ENCODE measurements at regions not wholly inside any gene's neighbourhood (a gene's known extent, or its start where the extent isn't known, plus 50 kb on each side); places are given as distances from the start of the nearest gene placed in this dataset.

DNA sequence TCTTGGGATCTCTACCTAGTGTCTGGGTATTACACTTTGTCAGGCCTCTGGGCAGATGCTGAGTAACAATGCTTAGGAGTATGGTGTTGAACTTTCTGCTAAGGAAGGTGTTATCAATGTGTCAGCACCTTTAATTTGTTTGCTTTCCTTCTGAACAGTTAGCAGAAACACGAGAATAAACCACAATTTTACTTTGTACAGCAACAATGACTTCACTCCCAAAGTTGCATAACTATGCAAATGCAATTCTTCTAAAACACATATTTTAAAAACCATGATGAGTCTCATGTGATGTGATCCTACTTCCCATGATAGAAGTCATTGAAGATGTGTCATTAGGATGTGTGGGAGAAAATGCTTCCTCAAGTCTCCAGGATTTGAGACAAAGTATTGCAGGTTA, 155.0 kb downstream of the POSTN start:
- ATAC-seq (no peak), DNase-seq (no peak)
- Histone ChIP-seq H3K9me3 (ENCODE audit: control insufficient read depth, insufficient read depth, low read length) (peaks cover 6% of the 10 kb centered on the region), H3K4me1 (ENCODE audit: control insufficient read depth, insufficient read depth, low read length) (no peaks in the 10 kb centered on the region), H3K27ac (ENCODE audit: low read length) (no peak overlapping the region), H3K36me3 (ENCODE audit: control insufficient read depth, insufficient read depth, low read length) (no peaks in the 10 kb centered on the region), H3K4me3 (ENCODE audit: low read length) (no peak overlapping the region), H3K27me3 (ENCODE audit: control insufficient read depth, insufficient read depth, low read length) (no peaks in the 10 kb centered on the region)
- intact Hi-C loops (cut with micrococcal nuclease): no loop called here
- TF ChIP-seq, protein P1, sequence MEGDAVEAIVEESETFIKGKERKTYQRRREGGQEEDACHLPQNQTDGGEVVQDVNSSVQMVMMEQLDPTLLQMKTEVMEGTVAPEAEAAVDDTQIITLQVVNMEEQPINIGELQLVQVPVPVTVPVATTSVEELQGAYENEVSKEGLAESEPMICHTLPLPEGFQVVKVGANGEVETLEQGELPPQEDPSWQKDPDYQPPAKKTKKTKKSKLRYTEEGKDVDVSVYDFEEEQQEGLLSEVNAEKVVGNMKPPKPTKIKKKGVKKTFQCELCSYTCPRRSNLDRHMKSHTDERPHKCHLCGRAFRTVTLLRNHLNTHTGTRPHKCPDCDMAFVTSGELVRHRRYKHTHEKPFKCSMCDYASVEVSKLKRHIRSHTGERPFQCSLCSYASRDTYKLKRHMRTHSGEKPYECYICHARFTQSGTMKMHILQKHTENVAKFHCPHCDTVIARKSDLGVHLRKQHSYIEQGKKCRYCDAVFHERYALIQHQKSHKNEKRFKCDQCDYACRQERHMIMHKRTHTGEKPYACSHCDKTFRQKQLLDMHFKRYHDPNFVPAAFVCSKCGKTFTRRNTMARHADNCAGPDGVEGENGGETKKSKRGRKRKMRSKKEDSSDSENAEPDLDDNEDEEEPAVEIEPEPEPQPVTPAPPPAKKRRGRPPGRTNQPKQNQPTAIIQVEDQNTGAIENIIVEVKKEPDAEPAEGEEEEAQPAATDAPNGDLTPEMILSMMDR (IDR thresholded peaks at IDR 0.05): no peak
- Mint-ChIP-seq H3K9me3 (peaks cover 18% of the 10 kb centered on the region in 2 donors), H3K4me1 (no peaks in the 10 kb centered on the region), H3K4me3 (no peak overlapping the region), H3K27ac (no peak overlapping the region), H3K27me3 (ENCODE audit: low read depth in 2 of 2) (no peaks in the 10 kb centered on the region), H3K36me3 (peaks cover 7% of the 10 kb centered on the region)
- WGBS (ENCODE audit: insufficient coverage): 53% methylated on average over 1 of the region's 1 CpG

DNA sequence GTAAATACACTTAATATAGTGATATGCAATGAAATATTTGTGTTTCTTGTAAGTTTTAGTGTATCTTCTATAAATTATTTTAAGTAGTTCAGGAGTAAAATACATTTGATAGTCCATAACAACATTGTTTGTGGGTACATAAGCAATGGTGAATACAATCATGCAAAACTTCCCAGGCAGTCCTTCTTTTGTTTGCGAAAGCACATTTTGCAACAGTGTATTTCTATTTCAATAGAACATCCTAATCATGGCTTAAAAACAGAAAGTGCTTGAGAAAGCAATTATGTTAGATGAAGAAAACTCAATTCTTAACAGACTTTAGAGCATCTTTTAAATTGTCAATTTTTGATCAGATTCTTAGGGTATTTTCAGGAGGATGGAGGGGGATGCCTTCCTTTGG, 155.6 kb downstream of the POSTN start:
- peaks cover 6% of the 10 kb centered on the region for H3K9me3 ChIP-seq (ENCODE audit: control insufficient read depth, insufficient read depth, low read length)
- no peak for ATAC-seq
- peaks cover 18% of the 10 kb centered on the region in 2 donors for H3K9me3 Mint-ChIP-seq

DNA sequence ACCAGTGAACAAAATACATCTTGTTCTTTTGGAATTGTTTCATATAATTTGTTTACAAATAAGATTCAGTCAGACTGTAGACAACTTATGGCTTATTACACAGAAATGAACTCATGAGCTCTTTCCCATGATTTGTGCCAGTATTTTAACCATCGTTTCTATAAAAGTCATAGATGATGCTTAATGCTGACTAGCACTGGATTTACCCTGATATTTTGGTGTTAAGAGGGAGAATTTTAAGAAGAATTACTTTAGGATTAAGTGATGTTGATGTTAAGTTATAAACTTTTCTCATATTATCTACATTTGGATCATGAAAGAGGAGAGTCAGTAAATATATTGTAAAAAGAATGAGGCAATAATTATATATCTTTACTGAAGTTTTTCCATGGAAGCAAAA, 162.7 kb downstream of the POSTN start:
- Histone ChIP-seq H3K9me3 (ENCODE audit: control insufficient read depth, insufficient read depth, low read length) (no peaks in the 10 kb centered on the region), H3K27ac (ENCODE audit: low read length) (no peak overlapping the region), H3K4me1 (ENCODE audit: control insufficient read depth, insufficient read depth, low read length) (no peaks in the 10 kb centered on the region), H3K27me3 (ENCODE audit: control insufficient read depth, insufficient read depth, low read length) (no peaks in the 10 kb centered on the region), H3K4me3 (ENCODE audit: low read length) (no peak overlapping the region), H3K36me3 (ENCODE audit: control insufficient read depth, insufficient read depth, low read length) (no peaks in the 10 kb centered on the region)
- no peaks in the 10 kb centered on the region for H3K36me3 Mint-ChIP-seq
- H3K27ac Mint-ChIP-seq: no peak overlapping the region
- WGBS (ENCODE audit: insufficient coverage): no CpG with 5 or more reads among the region's 1 CpG
- DNase-seq (no peak), ATAC-seq (no peak)
- H3K4me3 Mint-ChIP-seq: no peak overlapping the region
- H3K9me3 Mint-ChIP-seq: peaks cover 6 to 24% of the 10 kb centered on the region in 2 donors
- H3K4me1 Mint-ChIP-seq: no peaks in the 10 kb centered on the region
- TF ChIP-seq, protein P1 (IDR thresholded peaks at IDR 0.05): no peak
- intact Hi-C loops (cut with micrococcal nuclease): no loop called here
- H3K27me3 Mint-ChIP-seq (ENCODE audit: low read depth in 2 of 2): no peaks in the 10 kb centered on the region

More for the DNA sequence above, 155.6 kb downstream of the POSTN start:
- Mint-ChIP-seq H3K27me3 (ENCODE audit: low read depth in 2 of 2) (no peaks in the 10 kb centered on the region), H3K4me1 (no peaks in the 10 kb centered on the region), H3K4me3 (no peak overlapping the region), H3K36me3 (peaks cover 7% of the 10 kb centered on the region), H3K27ac (no peak overlapping the region)
- H3K36me3 ChIP-seq (ENCODE audit: control insufficient read depth, insufficient read depth, low read length): no peaks in the 10 kb centered on the region
- no peak overlapping the region for H3K27ac ChIP-seq (ENCODE audit: low read length)
- intact Hi-C loops (cut with micrococcal nuclease): no loop called here
- DNase-seq: no peak
- TF ChIP-seq, protein P1 (IDR thresholded peaks at IDR 0.05): no peak
- H3K4me3 ChIP-seq (ENCODE audit: low read length): no peak overlapping the region
- H3K27me3 ChIP-seq (ENCODE audit: control insufficient read depth, insufficient read depth, low read length): no peaks in the 10 kb centered on the region
- WGBS (ENCODE audit: insufficient coverage): 100% methylated on average over 1 of the region's 1 CpG
- H3K4me1 ChIP-seq (ENCODE audit: control insufficient read depth, insufficient read depth, low read length): no peaks in the 10 kb centered on the region

DNA sequence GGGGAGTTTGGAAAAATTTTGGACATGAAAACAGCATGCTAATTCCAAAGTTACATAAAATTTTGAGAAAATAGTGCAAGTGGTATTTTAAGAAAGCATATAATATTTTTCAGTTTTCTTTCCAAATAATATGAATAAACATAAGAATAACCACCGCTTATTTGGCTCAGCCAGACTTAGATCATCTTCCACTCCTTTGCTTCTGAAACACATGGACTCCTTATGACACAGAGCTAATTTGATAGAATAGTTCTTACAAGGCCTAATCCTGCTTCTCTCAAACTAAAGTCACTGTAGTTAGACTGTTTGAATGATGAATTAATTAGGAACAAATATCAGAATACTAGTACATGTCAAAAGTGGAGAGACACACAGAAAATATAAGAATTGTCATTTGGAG, 165.5 kb downstream of the POSTN start:
- Histone ChIP-seq H3K36me3 (ENCODE audit: control insufficient read depth, insufficient read depth, low read length) (no peaks in the 10 kb centered on the region), H3K4me1 (ENCODE audit: control insufficient read depth, insufficient read depth, low read length) (no peaks in the 10 kb centered on the region), H3K27me3 (ENCODE audit: control insufficient read depth, insufficient read depth, low read length) (no peaks in the 10 kb centered on the region), H3K9me3 (ENCODE audit: control insufficient read depth, insufficient read depth, low read length) (peaks cover 2% of the 10 kb centered on the region), H3K27ac (ENCODE audit: low read length) (no peak overlapping the region), H3K4me3 (ENCODE audit: low read length) (no peak overlapping the region)
- peaks cover 17 to 33% of the 10 kb centered on the region in 2 donors for H3K9me3 Mint-ChIP-seq
- no peak for DNase-seq
- no peaks in the 10 kb centered on the region for H3K4me1 Mint-ChIP-seq
- H3K4me3 Mint-ChIP-seq: no peak overlapping the region
- no peaks in the 10 kb centered on the region for H3K27me3 Mint-ChIP-seq (ENCODE audit: low read depth in 2 of 2)
- no peak overlapping the region for H3K27ac Mint-ChIP-seq
- 90% methylated on average over 1 of the region's 1 CpG for WGBS (ENCODE audit: insufficient coverage)
- H3K36me3 Mint-ChIP-seq: peaks cover 11% of the 10 kb centered on the region
- no peak for ATAC-seq
- TF ChIP-seq, protein P1 (IDR thresholded peaks at IDR 0.05): no peak
- intact Hi-C loops (cut with micrococcal nuclease): no loop called here
